WTC11 (cell line): ENCODE measurements at regions not wholly inside any gene's neighbourhood (a gene's known extent, or its start where the extent isn't known, plus 50 kb on each side); places are given as distances from the start of the nearest gene placed in this dataset.

ENCODE experiments used
- CREB1 ChIP-seq: sonication (generic); formaldehyde crosslinking; IDR thresholded peaks from 2 replicates; pipeline ENCODE4 v1.8.0; 2023; ENCODE audit warnings: mild to moderate bottlenecking, missing genetic modification reagents
- ELF4 ChIP-seq: sonication (generic); formaldehyde crosslinking; IDR thresholded peaks from 2 replicates; pipeline ENCODE4 v1.8.1; 2022; ENCODE audit warnings: low read depth, mild to moderate bottlenecking, moderate library complexity, missing genetic modification reagents
- JUN ChIP-seq: sonication (generic); formaldehyde crosslinking; IDR thresholded peaks from 2 replicates; pipeline ENCODE4 v1.8.0; 2023; ENCODE audit warnings: mild to moderate bottlenecking, missing genetic modification reagents
- NFE2L1 ChIP-seq: sonication (generic); formaldehyde crosslinking; IDR thresholded peaks from 2 replicates; pipeline ENCODE4 v1.8.1; 2023; ENCODE audit warnings: missing genetic modification reagents
- TCF7 ChIP-seq: sonication (generic); formaldehyde crosslinking; IDR thresholded peaks from 2 replicates; pipeline ENCODE4 v1.8.0; 2022; ENCODE audit warnings: mild to moderate bottlenecking, low read depth, missing genetic modification reagents, moderate library complexity
- TF ChIP-seq, protein P1 (sequence below): sonication (generic); formaldehyde crosslinking; IDR thresholded peaks from 2 replicates; pipeline ENCODE4 v1.8.0; 2022; ENCODE audit warnings: mild to moderate bottlenecking, missing genetic modification reagents
- TF ChIP-seq, protein P2 (sequence below): fragments of 200-600 bp; IDR thresholded peaks from 2 replicates; pipeline ENCODE4 v1.8.0; 2022; ENCODE audit warnings: antibody characterized with exemption
- TF ChIP-seq, protein P3 (sequence below): sonication (generic); formaldehyde crosslinking; IDR thresholded peaks from 2 replicates; pipeline ENCODE4 v1.8.0; 2022; ENCODE audit warnings: mild to moderate bottlenecking, missing genetic modification reagents
- TF ChIP-seq, protein P4 (sequence below): sonication (generic); formaldehyde crosslinking; IDR thresholded peaks from 2 replicates; pipeline ENCODE4 v1.8.1; 2023; ENCODE audit warnings: mild to moderate bottlenecking, missing genetic modification reagents, moderate library complexity
- TF ChIP-seq, protein P5 (sequence below): sonication (generic); formaldehyde crosslinking; IDR thresholded peaks from 2 replicates; pipeline ENCODE4 v1.8.0; 2023; ENCODE audit warnings: missing genetic modification reagents, mild to moderate bottlenecking, borderline replicate concordance
- TF ChIP-seq, protein P6 (sequence below): sonication (generic); formaldehyde crosslinking; IDR thresholded peaks from 2 replicates; pipeline ENCODE4 v1.8.1; 2022; ENCODE audit warnings: low read depth, missing genetic modification reagents, borderline replicate concordance

DNA sequence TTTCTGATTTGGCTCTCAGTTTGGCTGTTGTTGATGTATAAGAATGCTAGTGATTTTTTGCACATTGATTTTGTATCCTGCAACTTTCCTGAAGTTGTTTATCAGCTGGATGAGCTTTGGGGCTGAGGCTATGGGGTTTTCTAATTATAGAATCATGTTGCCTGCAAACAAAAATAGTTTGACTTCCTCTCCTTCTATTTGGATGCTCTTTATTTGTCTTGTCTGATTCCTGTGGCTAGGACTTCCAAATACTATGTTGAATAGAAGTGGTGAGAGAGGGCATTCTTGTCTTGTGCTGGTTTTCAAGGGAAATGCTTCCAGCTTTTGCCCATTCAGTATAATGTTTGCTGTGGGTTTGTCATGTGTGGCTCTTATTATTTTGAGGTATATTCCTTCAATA, 734.7 kb upstream of the FAM241A start:
- no peak for TF ChIP-seq NFE2L1
- no peak for TF ChIP-seq CREB1 (CRISPR knock-in tag)
- TF ChIP-seq, protein P1, sequence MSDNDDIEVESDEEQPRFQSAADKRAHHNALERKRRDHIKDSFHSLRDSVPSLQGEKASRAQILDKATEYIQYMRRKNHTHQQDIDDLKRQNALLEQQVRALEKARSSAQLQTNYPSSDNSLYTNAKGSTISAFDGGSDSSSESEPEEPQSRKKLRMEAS (CRISPR knock-in tag), result no peak
- TF ChIP-seq, protein P2, sequence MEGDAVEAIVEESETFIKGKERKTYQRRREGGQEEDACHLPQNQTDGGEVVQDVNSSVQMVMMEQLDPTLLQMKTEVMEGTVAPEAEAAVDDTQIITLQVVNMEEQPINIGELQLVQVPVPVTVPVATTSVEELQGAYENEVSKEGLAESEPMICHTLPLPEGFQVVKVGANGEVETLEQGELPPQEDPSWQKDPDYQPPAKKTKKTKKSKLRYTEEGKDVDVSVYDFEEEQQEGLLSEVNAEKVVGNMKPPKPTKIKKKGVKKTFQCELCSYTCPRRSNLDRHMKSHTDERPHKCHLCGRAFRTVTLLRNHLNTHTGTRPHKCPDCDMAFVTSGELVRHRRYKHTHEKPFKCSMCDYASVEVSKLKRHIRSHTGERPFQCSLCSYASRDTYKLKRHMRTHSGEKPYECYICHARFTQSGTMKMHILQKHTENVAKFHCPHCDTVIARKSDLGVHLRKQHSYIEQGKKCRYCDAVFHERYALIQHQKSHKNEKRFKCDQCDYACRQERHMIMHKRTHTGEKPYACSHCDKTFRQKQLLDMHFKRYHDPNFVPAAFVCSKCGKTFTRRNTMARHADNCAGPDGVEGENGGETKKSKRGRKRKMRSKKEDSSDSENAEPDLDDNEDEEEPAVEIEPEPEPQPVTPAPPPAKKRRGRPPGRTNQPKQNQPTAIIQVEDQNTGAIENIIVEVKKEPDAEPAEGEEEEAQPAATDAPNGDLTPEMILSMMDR, result no peak
- no peak for TF ChIP-seq TCF7 (CRISPR knock-in tag)
- TF ChIP-seq, protein P3, sequence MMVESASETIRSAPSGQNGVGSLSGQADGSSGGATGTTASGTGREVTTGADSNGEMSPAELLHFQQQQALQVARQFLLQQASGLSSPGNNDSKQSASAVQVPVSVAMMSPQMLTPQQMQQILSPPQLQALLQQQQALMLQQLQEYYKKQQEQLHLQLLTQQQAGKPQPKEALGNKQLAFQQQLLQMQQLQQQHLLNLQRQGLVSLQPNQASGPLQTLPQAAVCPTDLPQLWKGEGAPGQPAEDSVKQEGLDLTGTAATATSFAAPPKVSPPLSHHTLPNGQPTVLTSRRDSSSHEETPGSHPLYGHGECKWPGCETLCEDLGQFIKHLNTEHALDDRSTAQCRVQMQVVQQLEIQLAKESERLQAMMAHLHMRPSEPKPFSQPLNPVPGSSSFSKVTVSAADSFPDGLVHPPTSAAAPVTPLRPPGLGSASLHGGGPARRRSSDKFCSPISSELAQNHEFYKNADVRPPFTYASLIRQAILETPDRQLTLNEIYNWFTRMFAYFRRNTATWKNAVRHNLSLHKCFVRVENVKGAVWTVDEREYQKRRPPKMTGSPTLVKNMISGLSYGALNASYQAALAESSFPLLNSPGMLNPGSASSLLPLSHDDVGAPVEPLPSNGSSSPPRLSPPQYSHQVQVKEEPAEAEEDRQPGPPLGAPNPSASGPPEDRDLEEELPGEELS (CRISPR knock-in tag), result no peak
- no peak for TF ChIP-seq JUN (CRISPR knock-in tag)
- TF ChIP-seq ELF4 (CRISPR knock-in tag), result no peak
- TF ChIP-seq, protein P4, sequence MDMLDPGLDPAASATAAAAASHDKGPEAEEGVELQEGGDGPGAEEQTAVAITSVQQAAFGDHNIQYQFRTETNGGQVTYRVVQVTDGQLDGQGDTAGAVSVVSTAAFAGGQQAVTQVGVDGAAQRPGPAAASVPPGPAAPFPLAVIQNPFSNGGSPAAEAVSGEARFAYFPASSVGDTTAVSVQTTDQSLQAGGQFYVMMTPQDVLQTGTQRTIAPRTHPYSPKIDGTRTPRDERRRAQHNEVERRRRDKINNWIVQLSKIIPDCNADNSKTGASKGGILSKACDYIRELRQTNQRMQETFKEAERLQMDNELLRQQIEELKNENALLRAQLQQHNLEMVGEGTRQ (CRISPR knock-in tag), result no peak
- TF ChIP-seq, protein P5, sequence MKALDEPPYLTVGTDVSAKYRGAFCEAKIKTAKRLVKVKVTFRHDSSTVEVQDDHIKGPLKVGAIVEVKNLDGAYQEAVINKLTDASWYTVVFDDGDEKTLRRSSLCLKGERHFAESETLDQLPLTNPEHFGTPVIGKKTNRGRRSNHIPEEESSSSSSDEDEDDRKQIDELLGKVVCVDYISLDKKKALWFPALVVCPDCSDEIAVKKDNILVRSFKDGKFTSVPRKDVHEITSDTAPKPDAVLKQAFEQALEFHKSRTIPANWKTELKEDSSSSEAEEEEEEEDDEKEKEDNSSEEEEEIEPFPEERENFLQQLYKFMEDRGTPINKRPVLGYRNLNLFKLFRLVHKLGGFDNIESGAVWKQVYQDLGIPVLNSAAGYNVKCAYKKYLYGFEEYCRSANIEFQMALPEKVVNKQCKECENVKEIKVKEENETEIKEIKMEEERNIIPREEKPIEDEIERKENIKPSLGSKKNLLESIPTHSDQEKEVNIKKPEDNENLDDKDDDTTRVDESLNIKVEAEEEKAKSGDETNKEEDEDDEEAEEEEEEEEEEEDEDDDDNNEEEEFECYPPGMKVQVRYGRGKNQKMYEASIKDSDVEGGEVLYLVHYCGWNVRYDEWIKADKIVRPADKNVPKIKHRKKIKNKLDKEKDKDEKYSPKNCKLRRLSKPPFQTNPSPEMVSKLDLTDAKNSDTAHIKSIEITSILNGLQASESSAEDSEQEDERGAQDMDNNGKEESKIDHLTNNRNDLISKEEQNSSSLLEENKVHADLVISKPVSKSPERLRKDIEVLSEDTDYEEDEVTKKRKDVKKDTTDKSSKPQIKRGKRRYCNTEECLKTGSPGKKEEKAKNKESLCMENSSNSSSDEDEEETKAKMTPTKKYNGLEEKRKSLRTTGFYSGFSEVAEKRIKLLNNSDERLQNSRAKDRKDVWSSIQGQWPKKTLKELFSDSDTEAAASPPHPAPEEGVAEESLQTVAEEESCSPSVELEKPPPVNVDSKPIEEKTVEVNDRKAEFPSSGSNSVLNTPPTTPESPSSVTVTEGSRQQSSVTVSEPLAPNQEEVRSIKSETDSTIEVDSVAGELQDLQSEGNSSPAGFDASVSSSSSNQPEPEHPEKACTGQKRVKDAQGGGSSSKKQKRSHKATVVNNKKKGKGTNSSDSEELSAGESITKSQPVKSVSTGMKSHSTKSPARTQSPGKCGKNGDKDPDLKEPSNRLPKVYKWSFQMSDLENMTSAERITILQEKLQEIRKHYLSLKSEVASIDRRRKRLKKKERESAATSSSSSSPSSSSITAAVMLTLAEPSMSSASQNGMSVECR, result no peak
- TF ChIP-seq, protein P6, sequence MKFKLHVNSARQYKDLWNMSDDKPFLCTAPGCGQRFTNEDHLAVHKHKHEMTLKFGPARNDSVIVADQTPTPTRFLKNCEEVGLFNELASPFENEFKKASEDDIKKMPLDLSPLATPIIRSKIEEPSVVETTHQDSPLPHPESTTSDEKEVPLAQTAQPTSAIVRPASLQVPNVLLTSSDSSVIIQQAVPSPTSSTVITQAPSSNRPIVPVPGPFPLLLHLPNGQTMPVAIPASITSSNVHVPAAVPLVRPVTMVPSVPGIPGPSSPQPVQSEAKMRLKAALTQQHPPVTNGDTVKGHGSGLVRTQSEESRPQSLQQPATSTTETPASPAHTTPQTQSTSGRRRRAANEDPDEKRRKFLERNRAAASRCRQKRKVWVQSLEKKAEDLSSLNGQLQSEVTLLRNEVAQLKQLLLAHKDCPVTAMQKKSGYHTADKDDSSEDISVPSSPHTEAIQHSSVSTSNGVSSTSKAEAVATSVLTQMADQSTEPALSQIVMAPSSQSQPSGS, result no peak
